ENCODE measurements at regions not wholly inside any gene's neighbourhood (a gene's known extent, or its start where the extent isn't known, plus 50 kb on each side); places are given as distances from the start of the nearest gene placed in this dataset.
A peak's percentile ranks its signal among the peaks of the same experiment; 100 is the strongest.

GRCh38 chr12:46472893-46473633 is 100.5 kb upstream of the SLC38A2 start:
- no peak overlapping the region for H3K9ac ChIP-seq (ENCODE audit: insufficient read depth, low read length)
- TF ChIP-seq CTCF (conservative IDR thresholded peaks at IDR 0.05 in 1 of 2, IDR thresholded peaks at IDR 0.05 in 1 of 2; ENCODE audit: low read depth in 1 of 2, low read length in 2 of 2): no peak
- TF ChIP-seq EZH2 (IDR thresholded peaks at IDR 0.05; ENCODE audit: low read length, missing control alignments): no peak
- DNase-seq (ENCODE audit: low read depth in 2 of 2): peak; percentile 75 to 78
- H4K20me1 ChIP-seq (ENCODE audit: control insufficient read depth, extremely low read depth, insufficient read depth, low read length): no peaks in the 10 kb centered on the region
- H3K27ac ChIP-seq (ENCODE audit: insufficient read depth, low read length): peak overlapping the region; percentile 49
- H3K4me3 ChIP-seq (replicated peaks in 1 of 4; ENCODE audit: control extremely low read depth in 1 of 4, insufficient read depth in 1 of 4, low read depth in 3 of 4, low read length in 4 of 4): no peak overlapping the region
- no peaks in the 10 kb centered on the region for H3K36me3 ChIP-seq (ENCODE audit: control insufficient read depth, insufficient read depth, low read length)
- peak overlapping the region; percentile 56 for H3K4me2 ChIP-seq (ENCODE audit: extremely low read depth, insufficient read depth, low read length)
- H2AFZ ChIP-seq (ENCODE audit: low read length): no peak overlapping the region
- peaks cover 20% of the 10 kb centered on the region for H3K4me1 ChIP-seq (ENCODE audit: control insufficient read depth, extremely low read depth, insufficient read depth, low read length)
- H3K79me2 ChIP-seq (ENCODE audit: control insufficient read depth, insufficient read depth, low read length): no peaks in the 10 kb centered on the region
- no peaks in the 10 kb centered on the region for H3K9me3 ChIP-seq (ENCODE audit: control insufficient read depth, insufficient read depth, low read depth, low read length)
- no peaks in the 10 kb centered on the region for H3K27me3 ChIP-seq (ENCODE audit: control insufficient read depth, insufficient read depth, low read length)

- DNase-seq (ENCODE audit: low read depth in 2 of 2): no peak
- peak overlapping the region; percentile 36 for H3K27ac ChIP-seq (ENCODE audit: insufficient read depth, low read length)
- no peaks in the 10 kb centered on the region for H3K27me3 ChIP-seq (ENCODE audit: control insufficient read depth, insufficient read depth, low read length)
- no peak overlapping the region for H3K4me3 ChIP-seq (replicated peaks in 1 of 4; ENCODE audit: control extremely low read depth in 1 of 4, insufficient read depth in 1 of 4, low read depth in 3 of 4, low read length in 4 of 4)
- H4K20me1 ChIP-seq (ENCODE audit: control insufficient read depth, extremely low read depth, insufficient read depth, low read length): no peaks in the 10 kb centered on the region
- H3K4me2 ChIP-seq (ENCODE audit: extremely low read depth, insufficient read depth, low read length): no peak overlapping the region
- H2AFZ ChIP-seq (ENCODE audit: low read length): no peak overlapping the region
- TF ChIP-seq EZH2 (IDR thresholded peaks at IDR 0.05; ENCODE audit: low read length, missing control alignments) (no peak), CTCF (conservative IDR thresholded peaks at IDR 0.05 in 1 of 2, IDR thresholded peaks at IDR 0.05 in 1 of 2; ENCODE audit: low read depth in 1 of 2, low read length in 2 of 2) (no peak)
- no peaks in the 10 kb centered on the region for H3K36me3 ChIP-seq (ENCODE audit: control insufficient read depth, insufficient read depth, low read length)
- H3K9ac ChIP-seq (ENCODE audit: insufficient read depth, low read length): no peak overlapping the region
- no peaks in the 10 kb centered on the region for H3K9me3 ChIP-seq (ENCODE audit: control insufficient read depth, insufficient read depth, low read depth, low read length)
- H3K79me2 ChIP-seq (ENCODE audit: control insufficient read depth, insufficient read depth, low read length): no peaks in the 10 kb centered on the region
- H3K4me1 ChIP-seq (ENCODE audit: control insufficient read depth, extremely low read depth, insufficient read depth, low read length): peaks cover 17% of the 10 kb centered on the region
Measured at GRCh38 chr12:46472144-46472705, 99.7 kb upstream of the SLC38A2 start.

GRCh38 chr12:46471404-46471803 is 98.8 kb upstream of the SLC38A2 start:
- DNase-seq (ENCODE audit: low read depth in 2 of 2): peak in 1 of 2 donors; percentile 20
- Histone ChIP-seq H3K79me2 (ENCODE audit: control insufficient read depth, insufficient read depth, low read length) (no peaks in the 10 kb centered on the region), H3K27ac (ENCODE audit: insufficient read depth, low read length) (no peak overlapping the region), H3K4me3 (replicated peaks in 1 of 4; ENCODE audit: control extremely low read depth in 1 of 4, insufficient read depth in 1 of 4, low read depth in 3 of 4, low read length in 4 of 4) (no peak overlapping the region), H3K9me3 (ENCODE audit: control insufficient read depth, insufficient read depth, low read depth, low read length) (no peaks in the 10 kb centered on the region), H2AFZ (ENCODE audit: low read length) (no peak overlapping the region), H3K4me1 (ENCODE audit: control insufficient read depth, extremely low read depth, insufficient read depth, low read length) (peaks cover 17% of the 10 kb centered on the region), H3K36me3 (ENCODE audit: control insufficient read depth, insufficient read depth, low read length) (no peaks in the 10 kb centered on the region), H3K27me3 (ENCODE audit: control insufficient read depth, insufficient read depth, low read length) (no peaks in the 10 kb centered on the region), H3K4me2 (ENCODE audit: extremely low read depth, insufficient read depth, low read length) (peak overlapping the region; percentile 7), H3K9ac (ENCODE audit: insufficient read depth, low read length) (no peak overlapping the region), H4K20me1 (ENCODE audit: control insufficient read depth, extremely low read depth, insufficient read depth, low read length) (no peaks in the 10 kb centered on the region)
- TF ChIP-seq CTCF (conservative IDR thresholded peaks at IDR 0.05 in 1 of 2, IDR thresholded peaks at IDR 0.05 in 1 of 2; ENCODE audit: low read depth in 1 of 2, low read length in 2 of 2) (no peak), EZH2 (IDR thresholded peaks at IDR 0.05; ENCODE audit: low read length, missing control alignments) (no peak)
